Right cardiac atrium (tissue), 5 donors: ENCODE measurements at regions not wholly inside any gene's neighbourhood (a gene's known extent, or its start where the extent isn't known, plus 50 kb on each side); places are given as distances from the start of the nearest gene placed in this dataset.

Experiments used
- ATAC-seq, 2 donors: fragments of 200-7000 bp; cut with Tn5 transposase; one replicate each; pipeline versions ENCODE4 v1.8.0 to v1.9.1; 2020; ENCODE audit warnings: moderate library complexity in 2 of 2, mild to moderate bottlenecking in 1 of 2
- DNase-seq, 3 donors: peaks; one replicate each; pipeline ENCODE4 v3.0.0-alpha.2; 2020
- H3K27ac ChIP-seq: one replicate; pipeline ENCODE4 v1.5.1; 2013; ENCODE audit warnings: mild to moderate bottlenecking, low read length, control low read depth, moderate library complexity
- H3K27me3 ChIP-seq: one replicate; pipeline ENCODE4 v1.6.1; 2013; ENCODE audit not compliant: control insufficient read depth, insufficient read depth
- H3K4me1 ChIP-seq: one replicate; pipeline ENCODE4 v1.6.1; 2013; ENCODE audit warnings: low read length; ENCODE audit not compliant: control insufficient read depth, insufficient read depth
- H3K4me3 ChIP-seq: one replicate; pipeline ENCODE4 v1.5.1; 2013; ENCODE audit warnings: low read length, control low read depth
- H3K9me3 ChIP-seq: one replicate; pipeline ENCODE4 v1.6.1; 2013; ENCODE audit warnings: low read length; ENCODE audit not compliant: control insufficient read depth
- WGBS: extraction: QIAGEN DNeasy Blood & Tissue Kit; methylation state at CpG from one replicate; pipeline ENCODE4 v1.1.7; 2013; 5-methylcytosine and 5-hydroxymethylcytosine counted together
- intact Hi-C, 4 donors: fragments of 100-400 bp; cut with DNase I; formaldehyde crosslinking; loops; one replicate each; pipeline versions ENCODE4 v1.11.0 to v1.14.0; 2022 to 2023
- donor health status: healthy with polysubstance abuse.
- donor health status: DM: no; HTN: yes; CAD: no.
- donor health status: DM: no; HTN: no; CAD: no.
- donor health status: DM: no; HTN: yes; CAD: no; lungs with severe emphysema.
- donor health status: DM: yes; HTN: yes; CAD: no.

- Histone ChIP-seq H3K27ac (no peak overlapping the region), H3K27me3 (no peaks in the 10 kb centered on the region), H3K4me1 (peaks cover 3% of the 10 kb centered on the region), H3K4me3 (no peak overlapping the region), H3K9me3 (no peaks in the 10 kb centered on the region)
- 33% methylated on average over 1 of the region's 1 CpG for WGBS
- DNase-seq (no peak), ATAC-seq (peak; percentile 80 to 90)
- intact Hi-C loops, result no loop called here
Observed at GRCh38 chr3:113117511-113118234, 93.7 kb upstream of the BOC start.

DNA sequence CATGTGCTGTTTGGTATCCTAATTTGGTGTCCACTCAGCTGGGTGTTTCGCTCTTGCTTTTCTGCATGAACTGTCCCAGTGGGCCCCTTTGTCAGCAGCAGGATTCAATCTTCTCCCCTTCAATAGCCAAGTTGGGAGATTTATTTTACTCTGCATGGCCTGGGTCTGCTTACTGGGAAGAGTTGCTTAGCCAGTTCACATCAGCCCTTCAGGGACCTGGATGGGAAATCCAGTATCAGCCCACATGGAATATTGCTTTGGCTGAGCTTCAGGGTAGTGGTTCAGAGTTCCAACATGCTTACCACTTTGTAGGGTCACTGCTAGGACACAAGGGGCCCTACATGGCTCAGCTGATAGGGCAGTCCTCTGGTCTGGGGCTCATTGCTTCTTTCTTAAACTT lies 93.0 kb upstream of the BOC start:
- Histone ChIP-seq H3K27ac (no peak overlapping the region), H3K4me1 (peaks cover 3% of the 10 kb centered on the region), H3K9me3 (no peaks in the 10 kb centered on the region), H3K4me3 (no peak overlapping the region), H3K27me3 (no peaks in the 10 kb centered on the region)
- ATAC-seq (peak; percentile 9 to 49), DNase-seq (no peak)
- intact Hi-C loops, result no loop called here
- WGBS, result 72% methylated on average over 1 of the region's 1 CpG

DNA sequence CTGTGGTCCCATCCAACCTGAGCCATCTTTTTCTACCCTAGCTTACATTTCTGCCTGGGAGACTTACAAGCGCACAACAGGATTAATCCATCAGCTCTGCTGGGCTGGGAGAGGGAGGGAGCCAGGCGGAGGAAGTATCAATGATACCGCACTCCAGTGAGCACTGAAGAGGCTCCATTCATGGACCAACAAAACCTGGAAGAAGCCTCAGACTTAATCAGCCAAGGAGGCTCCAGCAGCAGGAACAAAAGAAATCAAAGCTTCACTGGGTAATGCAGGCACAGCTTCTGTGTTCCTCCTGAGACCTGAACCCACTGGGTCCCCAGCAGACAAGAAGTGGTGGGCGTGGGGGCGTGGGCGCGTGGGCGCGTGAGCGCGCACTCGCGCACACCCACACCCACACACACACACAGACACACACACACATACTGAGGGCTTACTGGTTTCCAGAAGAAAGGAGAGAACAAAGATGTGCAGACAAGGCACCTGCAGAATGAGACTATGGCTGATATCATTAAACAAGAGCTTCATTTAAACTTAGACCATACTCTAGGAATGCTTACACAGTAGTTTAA lies 87.0 kb upstream of the BOC start:
- DNase-seq (no peak), ATAC-seq (no peak)
- Histone ChIP-seq H3K9me3 (no peaks in the 10 kb centered on the region), H3K4me3 (no peak overlapping the region), H3K4me1 (no peaks in the 10 kb centered on the region), H3K27ac (no peak overlapping the region), H3K27me3 (no peaks in the 10 kb centered on the region)
- 92% methylated on average over 13 of the region's 13 CpGs for WGBS
- intact Hi-C loops, result no loop called here

- Histone ChIP-seq H3K4me1 (no peaks in the 10 kb centered on the region), H3K27me3 (no peaks in the 10 kb centered on the region), H3K27ac (no peak overlapping the region), H3K4me3 (no peak overlapping the region), H3K9me3 (no peaks in the 10 kb centered on the region)
- 94% methylated on average over 4 of the region's 4 CpGs for WGBS
- DNase-seq (no peak), ATAC-seq (no peak)
- intact Hi-C loops, result no loop called here
Observed at GRCh38 chr3:113125951-113126350, 85.4 kb upstream of the BOC start.

DNA sequence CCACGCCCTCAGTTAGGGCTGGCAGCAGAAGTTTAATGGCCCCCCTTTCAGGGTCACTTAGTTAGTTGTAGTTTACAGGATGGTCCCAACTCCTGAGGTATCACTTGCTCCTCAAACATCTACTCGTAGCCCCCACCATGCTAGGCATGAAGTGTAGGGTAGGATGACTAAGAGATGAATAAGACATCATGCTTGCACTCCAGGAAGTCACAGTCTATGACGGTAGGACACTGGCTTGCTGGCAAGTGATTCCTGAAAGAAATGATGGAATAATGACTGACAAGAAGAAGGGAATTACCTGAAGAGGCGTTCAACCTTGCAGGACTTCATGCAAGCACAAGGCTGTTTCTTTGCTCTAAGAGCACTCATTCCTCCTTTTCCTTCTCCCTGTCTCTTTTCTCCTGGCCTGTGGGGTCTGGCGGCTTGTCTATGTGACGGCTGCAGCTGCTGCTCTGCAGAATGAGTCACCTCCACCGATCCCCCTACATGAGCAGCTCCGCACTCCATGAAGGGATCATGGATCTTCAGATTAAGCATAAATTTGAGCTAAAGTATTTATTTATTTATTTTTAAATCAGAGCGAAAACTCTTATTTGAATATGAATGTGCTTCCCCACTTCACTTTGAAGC lies 82.9 kb upstream of the BOC start:
- no peak overlapping the region for H3K27ac ChIP-seq
- DNase-seq (no peak), ATAC-seq (no peak)
- intact Hi-C loops, result no loop called here
- WGBS, result 78% methylated on average over 9 of the region's 9 CpGs
- H3K4me1 ChIP-seq, result no peaks in the 10 kb centered on the region
- no peaks in the 10 kb centered on the region for H3K27me3 ChIP-seq
- no peak overlapping the region for H3K4me3 ChIP-seq
- no peaks in the 10 kb centered on the region for H3K9me3 ChIP-seq

DNA sequence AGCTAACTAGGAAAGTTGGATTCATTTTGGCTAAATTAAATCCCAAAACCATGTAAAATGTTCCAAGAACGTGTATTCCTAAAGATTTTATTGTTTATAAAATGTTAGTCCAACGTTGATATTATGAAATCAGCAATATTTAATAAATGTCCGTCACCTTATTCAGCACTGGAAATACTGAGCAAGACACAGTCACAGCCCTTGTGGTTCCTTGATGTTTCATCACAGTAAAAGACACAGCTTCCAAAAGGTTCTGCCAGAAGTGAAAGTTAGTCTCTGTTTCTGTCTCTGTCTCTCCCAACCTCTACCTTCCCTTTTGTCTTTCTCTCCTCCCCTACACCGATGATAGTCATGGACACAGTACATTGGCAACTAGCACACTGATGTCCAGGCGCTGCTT lies 82.2 kb upstream of the BOC start:
- 91% methylated on average over 5 of the region's 5 CpGs for WGBS
- ATAC-seq, result no peak
- intact Hi-C loops, result no loop called here

GRCh38 chr3:113132571-113132996 lies 78.8 kb upstream of the BOC start:
- no peak overlapping the region for H3K4me3 ChIP-seq
- DNase-seq (no peak), ATAC-seq (peak in 1 of 2 donors; percentile 72)
- H3K27ac ChIP-seq, result no peak overlapping the region
- no peaks in the 10 kb centered on the region for H3K4me1 ChIP-seq
- intact Hi-C loops, result loop anchor here in 1 of 4 donors (5.0 kb wide), 1 partner anchor 155 kb away; no protein-coding TSS in a partner anchor
- 78% methylated on average over 2 of the region's 2 CpGs for WGBS
- no peaks in the 10 kb centered on the region for H3K9me3 ChIP-seq
- H3K27me3 ChIP-seq, result no peaks in the 10 kb centered on the region

More for the DNA sequence above, 82.2 kb upstream of the BOC start:
- H3K27me3 ChIP-seq, result no peaks in the 10 kb centered on the region
- H3K27ac ChIP-seq, result no peak overlapping the region
- H3K4me3 ChIP-seq, result no peak overlapping the region
- no peak for DNase-seq
- H3K9me3 ChIP-seq, result no peaks in the 10 kb centered on the region
- H3K4me1 ChIP-seq, result no peaks in the 10 kb centered on the region

DNA sequence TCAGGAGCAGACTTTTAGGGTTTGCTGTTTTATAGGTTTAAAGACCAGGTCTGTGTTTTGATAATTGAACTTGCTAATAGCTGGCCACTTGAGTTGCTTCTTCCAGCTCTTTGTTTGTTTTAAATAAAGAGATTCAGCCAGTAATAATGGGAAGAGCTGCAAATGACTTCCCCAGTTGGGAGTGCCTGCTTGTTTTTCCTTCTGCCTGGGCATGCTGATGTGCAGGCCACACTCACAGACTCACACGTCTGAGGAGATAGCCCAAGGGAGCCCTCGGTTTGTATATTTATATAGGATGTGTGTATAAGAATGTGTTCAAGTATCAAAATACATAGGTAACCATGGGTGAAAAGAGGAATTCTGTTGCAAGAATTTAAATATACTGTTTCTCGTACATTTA lies 78.2 kb upstream of the BOC start:
- Histone ChIP-seq H3K27me3 (no peaks in the 10 kb centered on the region), H3K4me3 (no peak overlapping the region), H3K9me3 (no peaks in the 10 kb centered on the region), H3K27ac (no peak overlapping the region), H3K4me1 (no peaks in the 10 kb centered on the region)
- DNase-seq, result no peak
- ATAC-seq, result peak in 1 of 2 donors; percentile 64
- WGBS, result 65% methylated on average over 3 of the region's 3 CpGs
- intact Hi-C loops, result loop anchor here in 1 of 4 donors (5.0 kb wide), 1 partner anchor 154 kb away; no protein-coding TSS in a partner anchor

DNA sequence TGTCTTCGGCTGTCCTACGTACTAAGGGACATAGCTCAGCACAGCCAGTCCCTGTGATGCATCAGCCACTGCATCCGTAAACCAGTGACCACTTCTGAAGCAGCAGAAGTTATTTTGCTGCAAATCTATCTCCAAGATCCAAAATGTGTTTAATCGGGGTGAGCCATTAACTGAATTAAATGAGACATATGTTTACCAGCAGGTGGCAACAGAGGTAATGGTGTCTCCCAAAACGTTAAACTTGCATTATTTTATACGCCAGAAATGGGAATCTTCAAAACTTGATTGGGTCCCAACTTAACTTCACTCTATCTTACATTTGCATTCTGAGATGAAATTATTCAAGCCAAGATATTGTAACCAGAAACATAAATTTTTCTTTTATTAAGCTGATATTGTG lies 75.3 kb upstream of the BOC start:
- H3K27ac ChIP-seq, result no peak overlapping the region
- WGBS, result 31% methylated on average over 6 of the region's 6 CpGs
- no peaks in the 10 kb centered on the region for H3K9me3 ChIP-seq
- no peaks in the 10 kb centered on the region for H3K4me1 ChIP-seq
- intact Hi-C loops, result loop anchor here in 2 of 4 donors (2.0 to 5.0 kb wide), 3 partner anchors 76 to 153 kb away; partner anchors contain the start of gene BOC (in 1 of the 2)
- ATAC-seq, result no peak
- DNase-seq, result no peak
- no peak overlapping the region for H3K4me3 ChIP-seq
- H3K27me3 ChIP-seq, result no peaks in the 10 kb centered on the region

- Histone ChIP-seq H3K27ac (no peak overlapping the region), H3K4me3 (no peak overlapping the region), H3K27me3 (no peaks in the 10 kb centered on the region), H3K4me1 (no peaks in the 10 kb centered on the region), H3K9me3 (no peaks in the 10 kb centered on the region)
- 96% methylated on average over 5 of the region's 5 CpGs for WGBS
- DNase-seq (no peak), ATAC-seq (no peak)
- intact Hi-C loops, result loop anchor here in 2 of 4 donors (2.0 to 5.0 kb wide), 3 partner anchors 76 to 152 kb away; partner anchors contain the start of gene BOC (in 1 of the 2)
Observed at GRCh38 chr3:113136544-113136943, 74.8 kb upstream of the BOC start.
